HUES48 (cell line): ENCODE measurements at regions not wholly inside any gene's neighbourhood (a gene's known extent, or its start where the extent isn't known, plus 50 kb on each side); places are given as distances from the start of the nearest gene placed in this dataset.
"Not testable (repeated sequence)": the region's sequence is repeated elsewhere in the genome, so short reads cannot be mapped to it uniquely, and the experiment has no call there.

Experiments
- H3K27ac ChIP-seq: one replicate; pipeline ENCODE4 v1.7.0; 2013; ENCODE audit warnings: low read depth, low read length, inconsistent platforms
- H3K27me3 ChIP-seq: 2 replicates; pipeline ENCODE4 v1.6.1; 2013; ENCODE audit warnings: mild to moderate bottlenecking, low read length; ENCODE audit not compliant: control insufficient read depth, insufficient read depth
- H3K36me3 ChIP-seq: 2 replicates; pipeline ENCODE4 v1.6.1; 2013; ENCODE audit warnings: low read length; ENCODE audit not compliant: control insufficient read depth, insufficient read depth
- H3K4me1 ChIP-seq: 2 replicates; pipeline ENCODE4 v1.6.1; 2013; ENCODE audit warnings: mild to moderate bottlenecking, low read length; ENCODE audit not compliant: control insufficient read depth, insufficient read depth
- H3K4me3 ChIP-seq: 2 replicates; pipeline ENCODE4 v1.5.1; 2013; ENCODE audit warnings: mild to moderate bottlenecking, low read depth, low read length
- H3K9ac ChIP-seq: 2 replicates; pipeline ENCODE4 v1.6.1; 2013; ENCODE audit warnings: mild to moderate bottlenecking, low read depth, low read length, moderate library complexity
- H3K9me3 ChIP-seq: 2 replicates; pipeline ENCODE4 v1.6.1; 2013; ENCODE audit warnings: low read length; ENCODE audit not compliant: control insufficient read depth, insufficient read depth

GRCh38 chr20:41719151-41719550 lies 101.0 kb upstream of the CHD6 start:
- Histone ChIP-seq H3K4me3 (no peak overlapping the region), H3K4me1 (no peaks in the 10 kb centered on the region)

GRCh38 chr20:41717483-41717882 lies 99.3 kb upstream of the CHD6 start:
- Histone ChIP-seq H3K9ac (no peak overlapping the region), H3K4me3 (no peak overlapping the region), H3K9me3 (no peaks in the 10 kb centered on the region), H3K27me3 (no peaks in the 10 kb centered on the region), H3K27ac (no peak overlapping the region), H3K4me1 (0 out of 2 replicates have a peak, but pooled peaks cover 4% of the 10 kb centered on the region), H3K36me3 (no peaks in the 10 kb centered on the region)

More at GRCh38 chr20:41719151-41719550, 101.0 kb upstream of the CHD6 start:
- Histone ChIP-seq H3K9me3 (no peaks in the 10 kb centered on the region), H3K27me3 (no peaks in the 10 kb centered on the region), H3K27ac (no peak overlapping the region), H3K36me3 (no peaks in the 10 kb centered on the region), H3K9ac (no peak overlapping the region)

- no peaks in the 10 kb centered on the region for H3K36me3 ChIP-seq
- H3K27me3 ChIP-seq = no peaks in the 10 kb centered on the region
- no peak overlapping the region for H3K9ac ChIP-seq
- H3K4me3 ChIP-seq = no peak overlapping the region
- H3K27ac ChIP-seq = no peak overlapping the region
- H3K9me3 ChIP-seq = no peaks in the 10 kb centered on the region
- H3K4me1 ChIP-seq = 0 out of 2 replicates have a peak, but pooled peaks cover 4% of the 10 kb centered on the region
Measured at GRCh38 chr20:41716911-41717310, 98.7 kb upstream of the CHD6 start.

- Histone ChIP-seq H3K27me3 (no peaks in the 10 kb centered on the region), H3K36me3 (no peaks in the 10 kb centered on the region)
Measured at GRCh38 chr20:41716436-41716835, 98.3 kb upstream of the CHD6 start.

GRCh38 chr20:41715526-41715925 lies 97.3 kb upstream of the CHD6 start:
- H3K27ac ChIP-seq = no peak overlapping the region
- H3K4me1 ChIP-seq = 0 out of 2 replicates have a peak, but pooled peaks cover 4% of the 10 kb centered on the region
- no peak overlapping the region for H3K9ac ChIP-seq
- H3K4me3 ChIP-seq = no peak overlapping the region
- H3K36me3 ChIP-seq = no peaks in the 10 kb centered on the region
- H3K9me3 ChIP-seq = no peaks in the 10 kb centered on the region
- no peaks in the 10 kb centered on the region for H3K27me3 ChIP-seq

More at GRCh38 chr20:41716436-41716835, 98.3 kb upstream of the CHD6 start:
- Histone ChIP-seq H3K4me1 (0 out of 2 replicates have a peak, but pooled peaks cover 4% of the 10 kb centered on the region), H3K9ac (no peak overlapping the region), H3K27ac (no peak overlapping the region), H3K9me3 (no peaks in the 10 kb centered on the region), H3K4me3 (no peak overlapping the region)

GRCh38 chr20:41714030-41714429 lies 95.9 kb upstream of the CHD6 start:
- 0 out of 2 replicates have a peak, but pooled peaks cover 4% of the 10 kb centered on the region for H3K4me1 ChIP-seq
- no peaks in the 10 kb centered on the region for H3K36me3 ChIP-seq
- H3K9me3 ChIP-seq = no peaks in the 10 kb centered on the region
- no peak overlapping the region for H3K9ac ChIP-seq
- no peaks in the 10 kb centered on the region for H3K27me3 ChIP-seq
- H3K4me3 ChIP-seq = no peak overlapping the region
- H3K27ac ChIP-seq = no peak overlapping the region

GRCh38 chr20:41704896-41705295 lies 86.7 kb upstream of the CHD6 start:
- Histone ChIP-seq H3K36me3 (no peaks in the 10 kb centered on the region), H3K4me3 (no peak overlapping the region), H3K9ac (no peak overlapping the region), H3K27ac (no peak overlapping the region), H3K4me1 (peaks cover 9% of the 10 kb centered on the region), H3K27me3 (no peaks in the 10 kb centered on the region), H3K9me3 (no peaks in the 10 kb centered on the region)

- Histone ChIP-seq H3K27ac (no peak overlapping the region), H3K9ac (no peak overlapping the region)
Measured at GRCh38 chr20:41702647-41703046, 84.5 kb upstream of the CHD6 start.

GRCh38 chr20:41701588-41702348 lies 83.6 kb upstream of the CHD6 start:
- Histone ChIP-seq H3K27ac (peak overlapping the region; percentile 3), H3K9me3 (no peaks in the 10 kb centered on the region), H3K4me3 (no peak overlapping the region), H3K27me3 (no peaks in the 10 kb centered on the region), H3K36me3 (no peaks in the 10 kb centered on the region), H3K9ac (no peak overlapping the region), H3K4me1 (peaks cover 8% of the 10 kb centered on the region)

More at GRCh38 chr20:41702647-41703046, 84.5 kb upstream of the CHD6 start:
- H3K36me3 ChIP-seq = no peaks in the 10 kb centered on the region
- no peaks in the 10 kb centered on the region for H3K27me3 ChIP-seq
- H3K9me3 ChIP-seq = no peaks in the 10 kb centered on the region
- peaks cover 6% of the 10 kb centered on the region for H3K4me1 ChIP-seq
- H3K4me3 ChIP-seq = no peak overlapping the region

GRCh38 chr20:41699673-41700072 lies 81.5 kb upstream of the CHD6 start:
- not testable (repeated sequence) for H3K4me3 ChIP-seq, H3K4me1 ChIP-seq, H3K9ac ChIP-seq, H3K27ac ChIP-seq, H3K9me3 ChIP-seq, H3K36me3 ChIP-seq, H3K27me3 ChIP-seq

GRCh38 chr20:41697861-41698559 lies 79.8 kb upstream of the CHD6 start:
- H3K9me3 ChIP-seq = no peaks in the 10 kb centered on the region
- peaks cover 13% of the 10 kb centered on the region for H3K4me1 ChIP-seq
- no peaks in the 10 kb centered on the region for H3K27me3 ChIP-seq
- H3K36me3 ChIP-seq = no peaks in the 10 kb centered on the region
- no peak overlapping the region for H3K9ac ChIP-seq
- H3K27ac ChIP-seq = no peak overlapping the region
- H3K4me3 ChIP-seq = no peak overlapping the region
